ENCODE measurements at regions not wholly inside any gene's neighbourhood (a gene's known extent, or its start where the extent isn't known, plus 50 kb on each side); places are given as distances from the start of the nearest gene placed in this dataset.

DNA sequence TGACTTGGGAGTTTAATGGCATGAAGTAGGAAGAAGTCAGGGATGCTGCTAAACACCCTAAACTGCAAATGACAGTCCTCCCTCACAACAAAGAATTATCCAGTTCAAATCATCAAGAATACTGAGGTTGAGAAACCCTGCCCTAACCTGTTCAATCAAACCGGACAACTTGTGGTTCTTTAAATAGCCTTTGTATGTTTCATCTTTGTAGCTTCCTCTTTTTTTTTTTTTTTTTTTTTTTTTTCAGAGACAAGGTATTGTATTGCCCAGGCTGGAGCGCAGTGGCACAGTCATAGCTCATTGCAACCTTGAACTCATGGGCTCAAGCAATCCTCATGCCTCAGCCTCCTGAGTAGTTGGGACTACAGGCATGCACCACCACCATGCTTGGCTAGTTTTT, 52.5 kb upstream of the TTC29 start:
- DNase-seq: no peak

DNA sequence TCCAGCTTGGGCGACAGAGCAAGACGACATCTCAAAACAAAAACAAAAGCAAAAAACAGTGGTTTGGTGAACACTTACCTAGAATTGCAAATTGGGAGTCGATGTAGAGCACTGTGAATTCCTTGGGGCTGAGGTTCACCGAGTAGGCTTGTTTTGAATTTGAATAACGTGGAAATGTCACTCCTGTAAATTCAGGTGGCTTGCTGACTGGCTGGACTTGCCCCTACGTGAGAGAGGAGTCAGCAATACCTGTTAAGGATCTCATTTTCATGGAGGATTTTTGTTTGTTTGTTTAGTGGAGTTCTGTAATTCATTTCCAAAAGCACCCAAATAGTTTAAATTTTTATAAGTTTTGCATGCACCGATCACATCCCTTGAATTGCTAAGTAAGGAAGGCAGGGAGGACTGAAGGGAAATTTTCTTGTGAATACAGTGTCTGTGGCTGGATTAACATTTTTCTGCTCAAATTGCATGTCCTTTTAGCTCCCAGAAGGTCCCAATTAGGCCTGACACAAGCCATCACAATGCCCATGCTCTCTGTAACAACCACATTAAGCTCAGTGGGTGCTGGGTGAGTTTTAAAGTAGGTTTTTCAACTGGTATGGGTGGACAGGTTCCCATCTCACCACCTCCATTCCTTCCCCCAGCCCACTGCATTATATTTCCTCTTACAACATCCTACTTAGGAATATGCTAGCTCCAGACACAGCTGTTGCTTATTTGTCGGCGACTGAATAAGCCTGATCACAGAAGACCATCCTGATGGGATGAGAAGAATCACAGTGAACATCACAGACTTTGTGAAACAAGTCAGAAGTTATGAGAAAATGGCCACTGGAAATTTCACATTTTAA, 58.5 kb upstream of the TTC29 start:
- peak; percentile 4 for DNase-seq

DNA sequence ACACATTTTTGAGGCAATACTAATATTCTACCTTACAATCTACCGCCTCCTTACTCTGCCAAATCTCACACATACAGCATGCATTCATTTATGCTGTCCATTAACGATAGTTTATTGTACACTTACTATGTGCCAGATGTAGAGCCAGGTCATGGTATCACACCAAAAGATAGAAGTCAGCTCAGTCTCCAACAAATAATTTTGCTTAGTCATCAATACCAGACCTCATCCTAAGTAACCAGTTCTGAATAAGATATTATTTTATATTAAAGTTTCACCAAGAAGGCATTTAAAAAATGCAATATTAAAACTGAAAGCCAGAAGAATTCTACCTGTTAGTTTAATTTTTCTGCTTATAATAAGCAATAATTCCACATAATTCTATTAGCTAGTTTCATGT, 60.6 kb upstream of the TTC29 start:
- DNase-seq: no peak

DNA sequence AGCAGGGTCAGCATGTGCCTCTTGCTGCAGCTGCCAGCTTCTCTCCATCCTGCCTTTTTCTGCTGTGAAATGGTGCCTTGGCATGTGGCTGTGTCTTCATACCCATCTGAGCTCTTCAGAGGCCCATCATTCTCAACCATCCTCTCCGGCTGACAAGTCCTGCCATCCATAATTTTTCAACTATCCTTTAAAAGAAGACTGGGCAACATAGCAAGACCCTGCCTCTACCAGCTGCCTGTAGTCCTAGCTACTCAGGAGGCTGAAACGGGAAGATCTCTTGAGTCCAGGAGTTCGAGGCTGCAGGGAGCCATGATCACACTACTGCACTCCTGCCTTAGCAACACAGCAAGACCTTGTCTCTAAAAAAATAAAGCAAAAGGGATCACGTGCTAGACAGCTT, 64.2 kb upstream of the TTC29 start:
- no peak for DNase-seq

DNA sequence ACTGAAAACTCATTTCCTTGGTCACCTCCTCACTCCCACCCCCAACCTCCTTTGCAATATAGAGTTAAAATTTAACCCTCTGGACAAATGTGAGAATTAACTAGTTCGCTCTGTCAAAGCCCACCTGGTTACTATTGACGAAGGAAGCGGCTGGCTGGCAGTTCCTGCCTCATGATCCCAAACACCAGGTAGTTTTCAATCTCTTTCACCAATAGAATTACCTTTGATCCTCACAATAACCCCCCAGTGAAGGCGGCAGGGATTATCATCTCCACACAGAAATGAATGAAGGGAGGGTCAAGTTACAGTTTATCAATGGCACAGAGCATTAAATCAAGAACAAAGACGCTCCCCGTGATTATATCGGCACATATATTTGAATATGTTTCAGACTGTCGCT, 65.7 kb upstream of the TTC29 start:
- no peak for DNase-seq

DNA sequence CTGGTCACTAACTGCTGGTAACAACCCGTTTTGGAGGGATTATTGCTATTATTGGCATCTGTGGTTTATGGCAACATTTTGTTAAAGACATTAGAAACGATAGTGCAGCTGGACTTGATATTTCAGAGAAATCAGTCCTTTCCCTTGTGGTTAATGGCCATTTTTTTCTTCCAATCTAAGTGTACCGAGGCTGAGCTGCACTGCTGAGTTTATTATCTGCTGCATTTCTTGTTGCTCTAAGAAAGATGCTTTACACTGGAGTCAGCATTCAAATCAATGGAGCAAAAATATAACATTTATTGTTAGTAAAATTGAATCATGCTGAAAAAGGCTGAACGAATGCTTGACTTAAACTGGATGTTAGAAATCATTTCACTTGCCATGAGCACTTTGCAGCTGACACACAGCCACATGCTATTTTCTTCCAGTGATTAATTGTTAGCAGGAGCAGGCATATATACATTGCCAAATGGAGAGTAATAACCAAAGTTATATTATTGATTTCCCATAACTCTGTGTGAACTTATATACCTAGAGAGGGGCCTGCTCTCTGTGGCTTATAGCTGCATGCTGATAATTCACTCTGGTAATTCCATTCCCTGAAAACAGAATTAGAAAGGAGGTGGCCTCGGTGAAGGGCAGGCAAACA, 66.5 kb upstream of the TTC29 start:
- no peak for DNase-seq

DNA sequence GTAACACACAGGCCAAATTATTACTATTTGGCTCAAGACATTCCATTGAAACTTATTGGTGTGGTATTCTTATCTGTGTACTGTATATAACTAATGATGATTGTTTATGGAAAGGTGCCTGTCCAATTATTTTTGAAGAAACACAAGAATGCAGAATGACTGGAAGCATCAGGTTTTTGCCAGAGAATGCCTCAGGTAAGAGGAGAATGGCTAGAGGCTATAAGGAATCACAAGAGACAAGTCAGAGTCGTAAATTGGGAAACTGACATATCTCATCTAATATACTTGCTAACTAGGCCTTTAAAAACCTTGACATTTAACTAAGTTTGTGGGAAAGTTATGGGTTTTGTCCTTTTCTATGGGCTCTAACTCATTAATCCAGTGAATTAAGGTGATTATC, 69.3 kb upstream of the TTC29 start:
- no peak for DNase-seq

DNA sequence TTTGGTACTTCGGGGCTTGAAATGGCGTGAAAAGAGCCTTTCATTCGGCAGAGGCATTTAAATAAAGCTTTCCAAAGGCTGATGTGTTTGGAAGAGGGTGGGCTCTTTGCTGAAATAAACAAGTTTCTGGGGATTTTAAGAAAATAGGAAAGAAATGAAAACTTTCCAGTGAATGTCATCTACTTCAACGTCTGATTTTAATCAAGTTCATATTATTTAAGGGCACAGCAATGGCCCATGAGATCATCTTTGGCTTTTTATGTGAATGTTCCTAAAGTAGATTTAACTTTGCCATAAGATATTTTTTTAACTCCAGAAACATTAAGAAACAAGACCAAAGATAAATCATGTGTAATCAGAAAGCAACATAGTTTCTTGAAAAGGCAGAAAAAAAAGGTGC, 69.8 kb upstream of the TTC29 start:
- no peak for DNase-seq

DNA sequence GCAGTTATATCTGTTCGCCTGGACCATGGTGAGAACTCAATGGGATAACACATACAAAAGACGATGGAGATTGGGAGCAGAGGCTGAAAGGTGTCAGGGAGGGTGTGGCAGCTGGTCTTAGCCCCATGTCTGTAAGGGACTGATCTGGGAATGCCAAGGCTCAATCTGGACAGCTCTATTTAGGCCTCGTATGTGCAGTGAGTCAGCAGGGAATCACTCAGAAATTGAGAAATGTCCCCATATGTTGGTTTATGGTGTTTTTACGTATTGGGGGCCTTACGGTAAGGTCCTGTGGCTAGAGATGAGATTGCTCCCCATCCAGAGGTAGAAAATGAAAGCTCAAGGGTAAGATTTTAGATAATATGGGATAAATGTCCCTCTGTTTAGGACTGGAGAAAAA, 71.4 kb upstream of the TTC29 start:
- DNase-seq: peak; percentile 4

DNA sequence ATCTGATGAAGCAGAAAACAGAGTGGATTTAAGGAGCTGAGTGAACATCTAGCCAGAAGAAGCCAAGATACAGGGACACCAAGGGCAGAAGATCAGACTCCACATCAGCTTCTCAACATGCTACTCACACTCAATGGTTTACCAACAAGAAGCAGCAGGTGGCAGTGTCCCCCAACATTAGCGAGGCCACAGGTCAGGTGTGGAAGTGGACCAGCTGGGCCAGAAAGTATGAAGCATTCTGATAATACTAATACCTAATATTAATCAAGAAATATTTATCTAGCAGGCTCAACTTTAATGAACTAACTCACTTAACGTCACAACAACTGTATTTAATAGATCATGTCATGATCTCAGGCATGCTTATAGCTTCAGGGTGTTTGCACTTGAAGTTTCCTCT, 73.4 kb upstream of the TTC29 start:
- peak; percentile 50 for DNase-seq

DNA sequence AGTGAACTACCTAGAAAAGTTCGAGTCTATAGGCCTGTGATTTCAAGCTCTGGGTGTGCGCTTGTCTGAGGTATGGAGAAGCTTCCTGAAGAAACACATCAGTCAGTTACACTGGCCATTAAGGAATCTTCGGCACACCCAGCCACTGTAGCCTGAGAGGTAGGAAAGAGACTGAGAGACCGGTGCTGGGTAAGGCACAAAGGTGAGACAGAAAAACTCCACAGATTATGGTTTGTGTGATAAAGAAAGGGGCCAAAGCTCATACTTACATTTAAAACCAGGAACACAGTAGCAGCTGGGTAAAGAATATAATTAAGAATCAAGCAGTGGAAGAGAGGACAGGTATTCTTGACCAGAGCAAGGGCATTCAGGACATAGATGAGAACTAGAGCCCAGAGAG, 74.8 kb upstream of the TTC29 start:
- no peak for DNase-seq

DNA sequence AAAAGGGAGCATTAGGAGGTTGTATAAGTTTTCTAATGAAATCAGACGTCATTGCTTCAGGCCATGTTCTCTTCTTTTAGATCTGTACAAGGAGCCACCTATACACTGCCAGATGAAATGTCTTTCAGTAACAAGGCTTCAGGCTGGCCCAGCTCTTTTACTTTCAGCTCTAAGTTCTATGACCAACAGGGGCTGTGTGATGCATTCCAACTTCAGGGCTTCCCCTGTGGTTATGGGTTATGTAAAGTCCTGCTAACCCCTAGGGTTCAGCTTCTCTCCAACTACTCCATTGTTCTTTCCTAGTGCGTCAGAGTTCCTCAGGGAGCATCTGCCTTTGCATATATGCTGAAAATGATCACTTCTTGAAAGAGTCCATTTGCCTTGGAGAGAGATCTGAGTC, 79.4 kb upstream of the TTC29 start:
- no peak for DNase-seq

DNA sequence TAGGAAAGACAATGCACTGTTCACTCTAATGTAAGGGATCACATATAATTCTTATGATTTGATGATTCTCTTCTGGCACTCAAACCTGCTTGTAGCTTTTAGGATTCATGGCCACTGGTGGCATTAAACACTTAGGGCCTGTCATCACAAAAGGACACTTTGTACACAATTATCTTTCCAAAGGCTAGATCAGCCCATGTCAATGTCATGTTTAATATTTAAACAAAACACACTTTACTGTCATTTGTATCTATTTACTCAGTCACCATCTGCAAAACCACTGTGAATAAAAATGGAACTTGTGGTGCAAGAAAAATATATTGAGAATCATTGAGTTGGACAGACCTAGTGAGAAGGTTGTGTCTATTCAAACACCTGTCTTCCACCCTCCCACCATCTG, 83.6 kb upstream of the TTC29 start:
- no peak for DNase-seq

DNA sequence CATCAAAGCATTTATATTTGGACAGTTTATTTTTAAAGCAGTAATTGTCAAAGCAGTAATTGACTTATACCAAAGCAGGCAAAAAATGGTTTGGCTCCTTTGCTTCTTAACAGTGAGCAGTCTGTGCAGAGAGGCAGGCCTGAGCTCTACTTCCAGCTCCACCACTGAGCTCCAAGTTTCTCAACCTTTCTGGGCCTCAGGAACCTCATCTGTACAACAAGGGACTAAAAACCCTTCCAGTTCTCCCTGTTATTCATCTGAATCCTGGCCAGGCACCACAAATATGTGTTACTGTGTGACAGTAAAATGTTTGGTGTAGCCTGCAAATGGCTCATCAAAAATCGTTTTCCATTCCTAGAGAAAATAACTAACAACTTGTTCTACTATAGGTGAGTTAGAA, 88.7 kb upstream of the TTC29 start:
- DNase-seq: peak; percentile 49

DNA sequence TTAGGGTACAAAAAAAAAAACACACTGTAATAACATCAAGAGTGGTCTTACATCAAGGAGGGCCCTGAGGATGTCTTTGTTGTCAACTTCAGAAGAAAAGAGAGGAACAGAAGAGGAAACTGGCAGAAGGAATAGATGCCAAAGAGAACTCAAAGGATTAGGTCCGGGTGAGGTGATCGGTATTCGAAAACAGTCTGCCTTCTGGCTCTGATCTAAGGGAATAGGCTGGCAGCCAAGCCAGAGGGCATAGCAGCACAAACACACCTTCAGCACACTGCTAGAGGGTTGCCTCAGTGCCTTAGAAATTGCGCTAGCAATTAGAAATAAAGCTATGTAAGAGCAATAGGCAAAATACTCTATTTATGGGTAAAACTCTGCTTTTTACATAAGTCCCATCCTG, 91.4 kb upstream of the TTC29 start:
- no peak for DNase-seq

DNA sequence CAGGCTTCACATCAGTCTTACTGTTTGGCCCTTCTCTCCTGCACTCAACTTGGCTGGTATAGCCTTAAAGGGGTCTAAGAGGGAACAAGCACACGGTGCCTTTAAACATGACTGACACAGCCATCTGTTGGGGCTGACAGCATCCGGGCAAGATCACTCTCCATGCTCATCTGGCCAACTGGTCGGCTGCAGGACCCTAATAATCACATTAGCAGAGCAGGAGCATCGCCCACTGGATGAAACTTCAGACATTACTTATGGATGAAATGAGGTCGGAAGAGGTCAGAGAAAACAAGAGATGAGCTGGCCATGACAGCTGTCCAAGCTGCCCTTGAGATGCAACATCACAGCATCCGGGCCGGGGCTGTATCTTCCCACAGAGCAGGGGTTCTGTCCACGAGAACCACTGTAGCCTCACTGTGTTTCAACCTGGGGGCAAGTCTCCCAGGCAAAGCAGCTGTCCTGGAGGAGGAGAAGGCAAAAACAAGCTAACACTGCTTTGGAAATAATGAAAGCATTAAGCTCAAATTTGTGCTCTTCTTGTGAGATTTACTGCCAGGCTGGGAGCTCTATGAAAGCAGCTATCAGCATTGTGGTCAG, 94.4 kb upstream of the TTC29 start:
- DNase-seq: no peak

DNA sequence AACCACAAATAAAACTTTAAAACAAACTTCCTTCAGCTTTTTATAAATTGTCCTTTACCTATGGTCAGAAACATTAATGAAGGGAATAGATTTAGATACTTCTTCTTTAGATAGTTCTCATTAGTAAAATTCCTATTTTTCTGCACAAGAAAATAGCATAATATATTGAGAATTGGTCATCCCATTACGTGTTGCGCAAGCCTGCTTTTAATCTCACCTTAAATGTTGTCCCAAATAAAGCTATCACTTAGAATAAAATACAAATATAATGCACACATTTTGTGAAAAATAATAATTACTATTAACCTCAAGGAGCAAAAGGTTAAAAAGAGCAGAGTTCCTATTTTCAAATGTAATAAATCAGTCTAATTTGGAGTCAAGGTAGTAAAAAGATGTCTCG, 95.2 kb upstream of the TTC29 start:
- DNase-seq: no peak

DNA sequence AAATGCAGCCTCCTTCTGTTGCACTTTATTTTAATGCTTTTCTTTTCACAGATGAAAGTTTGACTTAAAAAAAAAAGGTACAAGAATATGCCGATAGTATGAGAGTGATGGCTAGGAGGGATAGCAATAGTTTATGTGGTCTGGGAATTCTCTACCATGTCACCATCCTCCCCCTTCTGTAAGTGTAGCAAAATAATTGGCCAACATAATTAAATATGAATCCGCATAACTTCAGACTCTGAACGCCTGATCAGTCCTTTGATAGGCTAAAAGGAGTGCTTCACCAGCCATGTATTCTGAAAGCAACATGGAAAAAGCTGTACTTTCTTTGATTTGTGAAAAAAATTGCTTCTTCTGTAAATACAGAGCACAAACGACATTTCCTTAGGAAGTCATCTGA, 95.7 kb upstream of the TTC29 start:
- no peak for DNase-seq

DNA sequence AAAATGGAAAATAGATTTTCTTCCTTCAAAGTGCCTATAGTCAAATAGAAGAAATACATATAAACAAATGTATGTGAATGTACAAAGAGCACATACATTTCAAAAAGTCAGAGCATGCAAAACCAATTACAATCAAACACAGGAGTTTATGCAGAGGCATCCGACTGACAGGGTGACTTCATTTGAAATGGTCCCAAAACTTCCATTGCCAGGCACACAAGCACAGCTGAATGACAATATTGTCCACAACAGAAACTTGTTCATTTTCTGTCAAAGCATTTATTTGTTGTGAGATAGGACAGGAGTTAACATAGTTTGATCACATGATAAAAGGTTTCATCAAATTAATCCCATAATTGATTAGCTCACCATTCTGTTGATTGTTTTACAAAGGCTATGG, 96.4 kb upstream of the TTC29 start:
- DNase-seq: no peak

DNA sequence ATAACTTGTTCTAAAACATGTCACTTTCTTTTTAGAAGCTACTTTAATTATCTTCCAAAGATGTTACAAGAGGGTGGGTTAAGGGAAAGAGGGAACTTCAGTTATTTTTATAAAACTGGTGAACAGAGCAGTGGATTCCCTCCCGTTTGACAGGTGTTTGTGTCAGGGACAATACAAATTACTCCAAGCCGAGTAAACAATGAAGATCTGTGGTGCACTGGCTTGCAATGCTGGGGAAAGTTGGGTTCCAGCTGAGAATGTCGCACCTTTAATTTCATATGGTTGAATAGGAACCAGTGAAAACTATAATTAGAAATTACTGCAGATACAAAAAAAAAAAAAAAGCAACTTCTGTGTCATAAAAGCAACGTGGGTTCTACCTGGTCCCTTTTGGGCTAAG, 98.6 kb upstream of the TTC29 start:
- DNase-seq: no peak

DNA sequence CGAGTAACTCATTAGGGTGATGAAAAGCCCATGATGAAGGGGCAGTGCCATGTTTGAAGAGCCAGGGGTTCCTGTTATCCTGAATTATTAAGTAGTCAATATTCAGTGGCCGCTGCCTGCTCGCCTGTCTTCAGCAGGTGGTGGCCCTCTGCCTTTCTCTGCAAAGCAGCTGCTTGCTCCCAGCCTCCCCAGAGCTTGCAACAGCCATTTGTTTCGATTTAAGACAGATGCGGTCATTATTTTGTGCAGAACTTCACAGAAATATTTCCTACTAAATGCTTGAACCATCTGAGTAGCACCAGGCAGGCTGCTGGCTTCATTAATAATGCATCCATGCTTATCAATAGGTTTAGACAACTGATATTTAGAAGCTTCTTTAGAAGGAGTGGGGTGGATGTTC, 104.3 kb upstream of the TTC29 start:
- DNase-seq: peak; percentile 22

DNA sequence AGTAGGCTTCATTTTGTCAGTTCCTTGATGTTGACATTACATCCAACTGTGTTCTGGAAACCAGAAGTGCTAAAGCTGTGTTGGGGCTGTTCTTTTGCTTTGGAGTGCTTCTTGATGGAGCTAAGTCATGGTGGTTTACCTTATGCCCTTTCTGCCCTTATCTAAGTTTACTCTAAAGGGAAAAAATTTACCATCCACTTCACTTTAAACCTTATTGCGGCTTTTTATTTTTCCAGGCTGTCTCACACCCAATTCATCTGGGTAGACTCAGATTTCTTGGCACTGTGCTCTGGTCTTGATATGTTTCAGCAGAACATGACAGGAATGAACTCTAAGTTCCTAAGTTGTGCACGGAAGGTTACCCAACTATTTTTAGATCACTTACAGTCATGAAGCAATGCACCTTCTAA, 104.7 kb upstream of the TTC29 start:
- peak; percentile 61 for DNase-seq

DNA sequence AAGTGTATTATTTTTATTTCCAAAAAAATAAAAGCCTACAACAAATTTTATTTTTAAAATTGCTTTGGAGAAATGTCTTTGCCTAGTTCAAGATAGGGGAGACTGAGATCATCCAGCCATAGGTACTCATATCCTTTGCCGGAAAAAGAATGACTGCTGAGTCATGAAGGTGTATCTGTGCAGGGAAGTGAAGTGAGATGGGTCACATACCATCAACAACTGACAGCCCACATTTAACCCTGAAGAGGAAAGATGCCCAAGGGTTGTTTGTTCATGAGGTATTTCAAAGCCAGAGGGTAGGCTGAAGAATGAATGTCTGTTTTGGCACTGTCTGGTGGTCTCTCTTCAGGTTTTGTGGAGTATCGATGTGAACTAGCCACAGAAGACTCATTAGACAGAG, 106.7 kb upstream of the TTC29 start:
- DNase-seq: no peak

DNA sequence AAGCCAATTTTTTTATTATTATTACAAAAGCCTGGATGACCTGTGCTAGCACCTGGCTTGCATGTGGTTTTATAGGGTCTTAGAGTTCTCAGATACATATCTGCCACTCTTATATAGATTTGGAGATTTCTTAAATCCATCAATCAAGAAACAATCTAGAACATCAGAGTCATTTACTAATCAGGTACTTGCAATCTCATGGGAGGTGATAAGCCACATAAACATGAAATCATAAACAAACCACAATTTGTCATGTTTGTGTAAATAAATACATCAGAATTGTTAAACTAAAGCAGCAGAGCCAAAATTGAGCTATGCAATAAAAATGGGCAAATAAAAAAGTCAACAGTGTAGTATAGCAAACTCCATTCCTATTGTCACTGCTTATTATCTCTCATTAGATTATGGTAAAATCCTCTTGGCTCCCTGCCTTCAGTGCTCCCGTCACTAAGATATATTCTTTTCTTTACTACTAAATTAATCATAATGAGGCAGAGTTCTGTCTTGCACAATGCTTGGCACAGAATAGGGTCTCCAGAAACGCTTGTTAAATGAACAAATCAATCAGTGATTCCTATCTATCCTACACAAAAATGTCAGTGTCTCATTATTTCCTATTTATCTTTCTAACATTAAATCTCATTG, 108.7 kb upstream of the TTC29 start:
- DNase-seq: no peak
